HUES64 (cell line): ENCODE measurements at regions not wholly inside any gene's neighbourhood (a gene's known extent, or its start where the extent isn't known, plus 50 kb on each side); places are given as distances from the start of the nearest gene placed in this dataset.

Source experiments
- H3K27ac ChIP-seq: 2 replicates; pipeline ENCODE4 v1.7.0; 2013; ENCODE audit warnings: low read depth, low read length, inconsistent platforms
- H3K27me3 ChIP-seq: 2 replicates; pipeline ENCODE4 v1.6.1; 2013; ENCODE audit warnings: mild to moderate bottlenecking, low read length; ENCODE audit not compliant: insufficient read depth
- H3K36me3 ChIP-seq: 2 replicates; pipeline ENCODE4 v1.6.1; 2013; ENCODE audit warnings: mild to moderate bottlenecking, low read length; ENCODE audit not compliant: insufficient read depth
- H3K4me1 ChIP-seq: 2 replicates; pipeline ENCODE4 v1.6.1; 2013; ENCODE audit warnings: mild to moderate bottlenecking, low read length, moderate library complexity; ENCODE audit not compliant: insufficient read depth
- H3K4me3 ChIP-seq: 2 replicates; pipeline ENCODE4 v1.5.1; 2013; ENCODE audit warnings: mild to moderate bottlenecking, low read length, moderate library complexity
- H3K9ac ChIP-seq: 2 replicates; pipeline ENCODE4 v1.6.1; 2013; ENCODE audit warnings: mild to moderate bottlenecking, low read depth, low read length
- H3K9me3 ChIP-seq: 2 replicates; pipeline ENCODE4 v1.6.1; 2013; ENCODE audit warnings: low read depth, low read length; ENCODE audit not compliant: insufficient read depth
- WGBS: fragments of 150-250, 120-280 bp; methylation state at CpG from one replicate; pipeline ENCODE4 v1.1.7; 2013; ENCODE audit warnings: missing lambda C conversion rate; 5-methylcytosine and 5-hydroxymethylcytosine counted together

- Histone ChIP-seq H3K9me3 (no peaks in the 10 kb centered on the region), H3K27me3 (no peaks in the 10 kb centered on the region), H3K4me3 (no peak overlapping the region), H3K4me1 (peaks cover 5% of the 10 kb centered on the region), H3K27ac (no peak overlapping the region), H3K9ac (no peak overlapping the region), H3K36me3 (no peaks in the 10 kb centered on the region)
- WGBS: 88% methylated on average over 2 of the region's 2 CpGs
Measured at GRCh38 chr12:24212496-24212895, 263.0 kb upstream of the SOX5 start.

GRCh38 chr12:24206621-24207020 lies 257.2 kb upstream of the SOX5 start:
- Histone ChIP-seq H3K4me3 (no peak overlapping the region), H3K4me1 (0 out of 2 replicates have a peak, but pooled peaks cover 2% of the 10 kb centered on the region), H3K27me3 (no peaks in the 10 kb centered on the region), H3K9me3 (0 out of 2 replicates have a peak, but pooled peaks cover 3% of the 10 kb centered on the region), H3K36me3 (no peaks in the 10 kb centered on the region), H3K27ac (no peak overlapping the region), H3K9ac (no peak overlapping the region)
- 93% methylated on average over 2 of the region's 2 CpGs for WGBS

GRCh38 chr12:24201258-24201970 lies 251.9 kb upstream of the SOX5 start:
- H3K4me1 ChIP-seq: peaks cover 14% of the 10 kb centered on the region
- H3K27me3 ChIP-seq: no peaks in the 10 kb centered on the region
- H3K36me3 ChIP-seq: no peaks in the 10 kb centered on the region
- no peak overlapping the region for H3K9ac ChIP-seq
- H3K4me3 ChIP-seq: no peak overlapping the region
- H3K9me3 ChIP-seq: 0 out of 2 replicates have a peak, but pooled peaks cover 3% of the 10 kb centered on the region
- 90% methylated on average over 3 of the region's 3 CpGs for WGBS
- no peak overlapping the region for H3K27ac ChIP-seq

DNA sequence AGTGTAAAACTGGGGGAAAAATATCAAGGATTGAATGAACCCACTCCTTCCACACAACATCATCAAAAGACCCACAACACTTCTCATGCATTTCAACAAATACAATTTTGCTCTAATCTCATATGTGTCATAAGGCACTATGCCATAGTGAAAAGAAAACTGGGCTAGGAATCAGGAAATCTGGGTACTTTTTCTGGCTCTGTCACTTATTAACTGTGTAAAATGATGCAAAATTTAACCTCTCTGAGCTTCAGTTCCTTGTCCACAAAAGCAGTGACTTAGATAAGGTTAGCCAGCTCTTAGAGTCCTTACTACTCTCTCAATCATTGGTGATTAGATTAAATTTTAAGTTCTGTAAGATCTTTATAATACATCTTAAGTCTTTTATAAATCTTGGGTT lies 250.5 kb upstream of the SOX5 start:
- 0 out of 2 replicates have a peak, but pooled peaks cover 3% of the 10 kb centered on the region for H3K9me3 ChIP-seq

DNA sequence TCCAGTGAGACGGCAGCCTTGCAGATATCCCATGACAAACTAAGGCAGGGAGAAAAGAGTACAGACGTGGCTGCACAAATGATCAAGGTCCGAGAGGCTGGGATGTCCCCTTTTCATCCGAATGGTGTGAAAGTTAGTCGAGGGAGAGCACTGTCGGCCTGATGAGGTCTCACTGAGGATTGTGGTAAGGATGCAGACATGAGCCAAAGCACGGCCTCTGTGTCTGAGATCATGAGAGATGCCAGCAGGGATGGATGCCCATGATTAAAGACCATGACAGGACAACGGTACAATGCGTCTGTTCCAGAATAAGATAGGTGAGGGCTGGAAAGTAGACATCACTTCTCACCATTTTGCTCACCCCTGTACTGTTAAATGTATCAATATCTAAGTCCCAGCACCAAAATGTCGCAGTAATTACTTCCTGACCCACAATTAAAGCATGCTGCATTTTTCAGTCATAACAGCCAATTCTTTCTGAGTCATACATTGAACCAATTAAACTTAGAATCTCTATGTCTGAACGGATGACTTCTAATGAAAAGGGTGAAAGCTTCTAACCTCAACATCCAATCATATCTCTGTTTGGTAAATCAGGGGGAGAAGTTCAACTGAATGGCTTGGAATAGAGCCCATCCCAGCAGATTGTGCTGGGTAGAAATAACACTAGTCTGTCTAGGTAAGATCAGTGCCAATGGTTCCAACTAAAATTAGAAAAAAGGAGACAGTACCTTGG lies 249.6 kb upstream of the SOX5 start:
- Histone ChIP-seq H3K36me3 (no peaks in the 10 kb centered on the region), H3K27ac (no peak overlapping the region), H3K9me3 (0 out of 2 replicates have a peak, but pooled peaks cover 3% of the 10 kb centered on the region), H3K9ac (no peak overlapping the region), H3K27me3 (no peaks in the 10 kb centered on the region), H3K4me3 (no peak overlapping the region), H3K4me1 (peaks cover 14% of the 10 kb centered on the region)
- WGBS: 93% methylated on average over 11 of the region's 11 CpGs

More for the DNA sequence above, 250.5 kb upstream of the SOX5 start:
- Histone ChIP-seq H3K27me3 (no peaks in the 10 kb centered on the region), H3K4me3 (no peak overlapping the region), H3K4me1 (peaks cover 14% of the 10 kb centered on the region), H3K36me3 (no peaks in the 10 kb centered on the region), H3K9ac (no peak overlapping the region), H3K27ac (no peak overlapping the region)

DNA sequence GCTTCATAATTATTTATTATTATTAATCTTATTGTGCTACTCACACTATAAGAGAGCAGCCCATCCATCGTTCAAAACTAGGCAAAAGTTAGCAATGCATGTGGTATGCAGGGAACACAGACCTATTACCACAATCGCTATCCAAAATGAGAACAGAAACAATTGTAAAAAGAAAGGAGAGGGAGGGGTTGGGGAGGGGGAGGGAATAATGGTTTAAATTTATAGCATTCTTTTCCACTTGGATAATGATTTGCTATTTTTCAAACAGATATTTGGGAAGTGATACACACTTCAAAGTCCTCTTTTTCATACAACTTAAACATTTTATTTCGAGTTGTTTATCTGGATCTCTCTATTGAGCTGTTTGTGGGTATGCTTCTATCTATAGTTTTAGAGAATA lies 248.6 kb upstream of the SOX5 start:
- peaks cover 14% of the 10 kb centered on the region for H3K4me1 ChIP-seq
- no peaks in the 10 kb centered on the region for H3K27me3 ChIP-seq
- H3K36me3 ChIP-seq: no peaks in the 10 kb centered on the region
- no peak overlapping the region for H3K4me3 ChIP-seq
- H3K9ac ChIP-seq: no peak overlapping the region
- H3K9me3 ChIP-seq: no peaks in the 10 kb centered on the region
- WGBS: no CpG with 5 or more reads among the region's 3 CpGs
- no peak overlapping the region for H3K27ac ChIP-seq

DNA sequence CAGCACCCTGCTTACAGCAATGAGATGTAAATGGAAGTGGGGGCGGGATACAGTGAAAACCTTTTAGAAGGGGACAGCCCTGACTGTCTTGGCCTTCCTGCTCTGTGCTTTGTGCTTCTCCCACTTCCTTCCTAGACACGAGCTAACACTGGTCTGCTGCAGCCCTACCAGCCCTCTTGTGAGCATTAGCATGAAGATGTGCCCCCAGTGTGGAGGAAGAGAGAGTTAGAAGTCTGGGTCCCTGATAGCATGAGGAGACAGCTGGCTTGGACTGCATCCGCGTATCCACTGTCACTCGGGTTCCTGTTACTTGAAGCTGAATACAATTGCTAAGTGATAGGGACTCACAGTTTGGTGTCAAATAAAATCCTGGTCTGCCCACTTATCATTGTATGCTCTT lies 248.1 kb upstream of the SOX5 start:
- 56% methylated on average over 5 of the region's 5 CpGs for WGBS
- Histone ChIP-seq H3K9ac (no peak overlapping the region), H3K27me3 (no peaks in the 10 kb centered on the region), H3K36me3 (no peaks in the 10 kb centered on the region), H3K27ac (no peak overlapping the region), H3K9me3 (no peaks in the 10 kb centered on the region), H3K4me1 (peaks cover 14% of the 10 kb centered on the region), H3K4me3 (no peak overlapping the region)

GRCh38 chr12:24195063-24195462 lies 245.6 kb upstream of the SOX5 start:
- H3K27ac ChIP-seq: no peak overlapping the region
- no peak overlapping the region for H3K9ac ChIP-seq
- H3K4me1 ChIP-seq: peaks cover 10% of the 10 kb centered on the region
- H3K4me3 ChIP-seq: no peak overlapping the region
- no peaks in the 10 kb centered on the region for H3K36me3 ChIP-seq
- no peaks in the 10 kb centered on the region for H3K9me3 ChIP-seq
- H3K27me3 ChIP-seq: no peaks in the 10 kb centered on the region
- whole genome bisulfite sequencing: 100% methylated on average over 2 of the region's 4 CpGs

GRCh38 chr12:24191117-24191516 lies 241.6 kb upstream of the SOX5 start:
- 76% methylated on average over 5 of the region's 5 CpGs for WGBS
- no peaks in the 10 kb centered on the region for H3K27me3 ChIP-seq
- H3K4me3 ChIP-seq: no peak overlapping the region
- no peaks in the 10 kb centered on the region for H3K36me3 ChIP-seq
- H3K9me3 ChIP-seq: no peaks in the 10 kb centered on the region
- no peak overlapping the region for H3K9ac ChIP-seq
- H3K27ac ChIP-seq: no peak overlapping the region
- H3K4me1 ChIP-seq: no peaks in the 10 kb centered on the region

DNA sequence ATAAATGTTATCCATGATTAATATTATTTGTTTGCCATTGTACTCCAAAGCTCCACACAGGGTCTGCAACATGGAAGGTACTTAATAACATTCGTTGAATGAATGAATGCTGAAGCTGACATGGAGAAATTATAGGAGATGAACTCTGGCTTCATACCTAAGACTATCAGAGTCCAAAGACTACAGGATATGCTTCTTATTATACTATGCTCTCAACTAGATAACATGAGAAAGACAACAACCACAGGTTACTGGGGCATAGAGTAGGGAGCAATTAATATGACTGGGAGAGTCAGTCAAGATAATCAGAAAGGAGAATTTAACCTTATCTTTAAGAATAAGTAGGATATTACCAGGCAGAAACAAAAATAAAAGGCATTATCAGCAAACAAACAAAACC lies 236.3 kb upstream of the SOX5 start:
- Histone ChIP-seq H3K9ac (no peak overlapping the region), H3K4me1 (no peaks in the 10 kb centered on the region), H3K4me3 (no peak overlapping the region), H3K9me3 (no peaks in the 10 kb centered on the region), H3K27ac (no peak overlapping the region), H3K27me3 (no peaks in the 10 kb centered on the region), H3K36me3 (no peaks in the 10 kb centered on the region)
- 100% methylated on average over 1 of the region's 1 CpG for WGBS

- H3K27ac ChIP-seq: no peak overlapping the region
- no peaks in the 10 kb centered on the region for H3K9me3 ChIP-seq
- WGBS: 91% methylated on average over 1 of the region's 1 CpG
- H3K27me3 ChIP-seq: no peaks in the 10 kb centered on the region
- H3K36me3 ChIP-seq: no peaks in the 10 kb centered on the region
- H3K4me3 ChIP-seq: no peak overlapping the region
- no peak overlapping the region for H3K9ac ChIP-seq
- no peaks in the 10 kb centered on the region for H3K4me1 ChIP-seq
Measured at GRCh38 chr12:24177889-24178288, 228.4 kb upstream of the SOX5 start.
